HG03135 (cell line): ENCODE measurements at regions not wholly inside any gene's neighbourhood (a gene's known extent, or its start where the extent isn't known, plus 50 kb on each side); places are given as distances from the start of the nearest gene placed in this dataset.

Experiments used
- ATAC-seq: cut with Tn5 transposase; IDR thresholded peaks from one replicate; pipeline ENCODE4 v1.9.1; 2021; ENCODE audit warnings: mild to moderate bottlenecking, moderate library complexity; ENCODE audit not compliant: unreplicated experiment

GRCh38 chr15:95410757-95411156 is 919.7 kb upstream of the NR2F2 start:
- no peak for ATAC-seq

GRCh38 chr15:95416576-95416975 is 913.9 kb upstream of the NR2F2 start:
- no peak for ATAC-seq

DNA sequence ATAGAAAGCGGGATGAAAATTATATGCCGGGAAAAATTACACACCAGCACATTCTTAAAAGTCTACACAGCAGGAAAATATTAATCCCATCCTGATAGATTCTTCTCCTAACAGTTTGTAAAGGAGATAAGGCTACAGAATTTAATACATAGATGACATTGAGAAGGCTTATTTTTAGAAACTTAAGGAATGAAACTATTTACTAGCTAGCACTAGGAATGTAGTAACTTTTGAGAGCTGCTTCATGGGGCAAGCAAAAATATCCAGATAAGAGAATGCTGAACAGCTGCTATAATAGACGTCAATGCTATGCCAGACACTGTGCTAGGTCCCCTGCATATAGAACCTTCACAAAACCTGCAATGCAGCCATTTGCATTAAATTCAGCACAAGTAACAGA is 912.7 kb upstream of the NR2F2 start:
- no peak for ATAC-seq

- ATAC-seq: no peak
Observed at GRCh38 chr15:95422255-95422654, 908.2 kb upstream of the NR2F2 start.

DNA sequence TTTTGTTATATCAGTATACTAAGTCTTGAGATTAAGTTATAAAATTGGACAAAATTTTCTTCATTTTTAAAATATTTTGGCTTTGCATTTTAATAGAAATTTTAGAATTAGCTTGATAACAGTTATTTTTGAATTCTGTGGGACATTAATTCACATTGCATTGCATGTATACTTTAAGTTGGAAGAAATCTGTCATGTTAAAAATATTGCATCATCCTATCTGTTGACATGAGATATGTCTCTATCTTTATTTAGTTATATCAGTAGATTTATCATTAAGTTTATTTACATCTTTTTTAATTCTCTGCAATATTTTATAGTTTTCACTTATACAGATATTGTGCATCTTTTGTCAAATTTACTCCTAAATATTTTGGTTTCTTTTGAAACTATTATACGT is 904.6 kb upstream of the NR2F2 start:
- ATAC-seq: no peak

DNA sequence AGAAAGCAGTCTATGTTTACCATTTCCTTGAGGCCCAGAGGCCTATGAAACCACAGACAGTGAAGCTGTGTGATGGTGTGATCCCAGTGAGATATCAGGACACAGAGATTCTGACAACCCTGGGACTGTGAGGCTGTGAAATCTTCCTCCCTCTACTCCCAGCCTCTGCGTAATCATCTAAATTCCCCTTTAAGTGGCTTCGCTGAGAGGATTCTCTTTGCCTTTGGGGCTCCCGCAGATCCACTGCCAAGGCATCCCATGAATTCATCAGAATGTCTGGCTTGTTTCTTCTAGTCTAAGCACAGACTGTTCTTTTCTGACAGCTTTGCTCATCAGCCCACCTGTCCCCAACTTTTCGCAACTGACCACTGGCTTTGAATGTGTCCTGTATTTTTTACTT is 901.2 kb upstream of the NR2F2 start:
- ATAC-seq: no peak

- no peak for ATAC-seq
Observed at GRCh38 chr15:95431518-95431917, 899.0 kb upstream of the NR2F2 start.

DNA sequence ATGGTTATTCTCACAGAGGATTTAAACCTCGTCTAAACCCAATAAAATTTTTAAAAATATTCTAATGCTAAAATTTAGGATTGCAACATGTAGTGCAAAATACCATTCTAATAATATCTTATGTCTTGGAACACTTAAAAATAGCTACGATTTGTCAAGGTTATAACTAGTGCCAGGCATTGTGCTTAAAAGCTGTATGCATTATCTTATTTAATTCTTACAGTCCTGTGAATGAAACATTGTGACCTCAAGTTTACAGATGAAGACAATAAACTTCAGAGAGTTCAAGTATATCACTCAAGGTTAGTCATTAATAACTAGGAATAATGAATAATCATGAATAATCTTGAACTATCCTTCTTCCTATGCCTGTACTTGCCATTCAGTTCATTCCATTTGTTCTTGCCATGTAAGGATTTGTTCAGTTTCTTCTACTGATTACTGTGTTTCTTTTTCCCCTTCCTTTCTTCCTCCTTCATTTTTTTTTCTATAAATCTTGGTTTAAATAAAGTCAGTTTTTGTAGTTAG is 897.6 kb upstream of the NR2F2 start:
- no peak for ATAC-seq

DNA sequence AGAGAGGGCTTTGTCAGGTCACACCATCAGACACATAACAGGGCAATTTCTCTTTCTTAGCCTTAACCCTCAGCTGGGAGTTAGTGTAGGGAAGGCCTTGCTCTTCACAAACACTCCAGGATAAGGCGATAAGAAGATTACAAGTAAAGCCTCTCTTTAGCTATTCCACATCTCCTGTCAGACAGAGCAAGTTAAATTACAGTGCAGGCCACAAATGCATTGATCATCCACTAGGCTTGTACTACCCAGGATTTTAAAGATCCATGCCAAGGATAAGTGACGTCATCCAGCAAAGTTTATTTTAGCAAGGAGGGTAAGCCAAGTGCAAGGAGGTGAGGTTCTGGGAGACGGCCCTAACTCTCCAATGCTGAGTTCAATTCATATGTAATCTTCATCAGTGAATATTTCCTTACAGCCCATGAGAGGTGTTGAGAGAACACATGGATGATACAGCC is 890.6 kb upstream of the NR2F2 start:
- no peak for ATAC-seq

- ATAC-seq: no peak
Observed at GRCh38 chr15:95440712-95441111, 889.8 kb upstream of the NR2F2 start.

DNA sequence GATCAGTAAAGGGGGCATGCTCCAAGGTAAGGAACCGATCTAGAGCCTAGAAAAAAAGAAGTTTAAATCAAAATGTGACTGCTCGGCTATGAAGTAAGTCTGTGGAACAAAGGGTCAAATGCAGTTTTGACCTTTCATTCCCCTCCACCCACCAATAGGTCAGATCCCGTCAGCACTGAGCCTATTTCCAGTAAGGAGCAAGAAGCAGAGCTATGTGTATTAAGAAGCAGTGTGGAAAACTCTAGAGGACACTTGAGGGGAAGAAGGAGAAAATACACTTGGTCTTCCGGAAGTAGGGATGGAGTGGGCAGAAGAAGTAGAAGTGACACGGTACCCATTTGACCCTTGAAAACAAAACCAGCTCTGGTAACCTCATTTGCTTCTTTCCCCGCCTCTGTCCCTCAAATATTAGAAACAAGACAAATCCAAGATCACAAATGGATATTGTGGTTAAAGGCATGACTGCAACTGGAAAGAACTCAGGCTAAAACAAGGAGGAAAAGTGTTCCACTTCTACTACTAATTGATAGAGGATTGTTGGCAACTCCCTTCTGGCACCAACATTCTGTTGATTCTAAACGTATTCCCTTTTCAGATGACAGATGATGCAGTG is 888.3 kb upstream of the NR2F2 start:
- ATAC-seq: no peak

- no peak for ATAC-seq
Observed at GRCh38 chr15:95444860-95445259, 885.6 kb upstream of the NR2F2 start.

- ATAC-seq: no peak
Observed at GRCh38 chr15:95446854-95447253, 883.6 kb upstream of the NR2F2 start.

DNA sequence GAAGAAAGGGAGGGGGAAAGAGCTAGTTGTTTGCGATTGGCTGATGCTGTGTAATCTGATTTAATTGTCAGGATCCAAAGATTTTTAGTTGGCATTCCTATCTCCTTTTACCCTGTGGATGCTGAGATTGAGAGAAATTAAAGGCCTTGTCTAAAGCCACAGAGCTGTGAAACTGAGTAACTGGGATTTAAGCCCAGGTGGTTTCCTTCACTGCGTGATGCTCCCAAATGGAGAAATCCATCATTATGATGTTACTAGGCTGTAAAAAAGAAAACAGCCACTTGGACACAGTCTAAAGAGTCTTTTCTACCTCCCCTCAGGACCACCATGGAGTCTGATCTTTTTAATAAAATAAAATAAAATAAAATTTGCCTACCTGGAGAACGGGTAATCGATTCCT is 883.0 kb upstream of the NR2F2 start:
- no peak for ATAC-seq

- no peak for ATAC-seq
Observed at GRCh38 chr15:95448531-95449229, 881.8 kb upstream of the NR2F2 start.

- no peak for ATAC-seq
Observed at GRCh38 chr15:95449230-95449628, 881.3 kb upstream of the NR2F2 start.

DNA sequence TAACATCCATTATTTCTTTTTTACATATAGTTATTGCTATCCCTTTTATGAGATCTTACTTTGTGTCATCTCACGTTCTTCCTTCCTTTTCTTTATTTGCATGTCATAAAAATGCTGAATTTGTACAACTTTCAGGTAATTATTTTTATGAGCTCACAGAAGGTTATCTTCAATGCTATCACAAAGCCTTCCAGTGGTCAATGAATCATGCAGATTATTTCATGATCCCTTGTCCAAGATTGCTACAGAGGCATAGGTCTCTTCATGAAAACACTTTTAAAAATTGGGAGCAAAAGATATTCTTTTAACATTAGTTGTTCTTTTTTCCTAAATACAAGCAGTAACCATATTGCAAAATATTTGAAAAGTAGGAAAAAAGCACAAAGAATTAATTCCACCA is 880.1 kb upstream of the NR2F2 start:
- no peak for ATAC-seq

- no peak for ATAC-seq
Observed at GRCh38 chr15:95451938-95452337, 878.6 kb upstream of the NR2F2 start.

- no peak for ATAC-seq
Observed at GRCh38 chr15:95454403-95455262, 875.9 kb upstream of the NR2F2 start.

- ATAC-seq: no peak
Observed at GRCh38 chr15:95457520-95457919, 873.0 kb upstream of the NR2F2 start.

- ATAC-seq: no peak
Observed at GRCh38 chr15:95458721-95459120, 871.8 kb upstream of the NR2F2 start.

DNA sequence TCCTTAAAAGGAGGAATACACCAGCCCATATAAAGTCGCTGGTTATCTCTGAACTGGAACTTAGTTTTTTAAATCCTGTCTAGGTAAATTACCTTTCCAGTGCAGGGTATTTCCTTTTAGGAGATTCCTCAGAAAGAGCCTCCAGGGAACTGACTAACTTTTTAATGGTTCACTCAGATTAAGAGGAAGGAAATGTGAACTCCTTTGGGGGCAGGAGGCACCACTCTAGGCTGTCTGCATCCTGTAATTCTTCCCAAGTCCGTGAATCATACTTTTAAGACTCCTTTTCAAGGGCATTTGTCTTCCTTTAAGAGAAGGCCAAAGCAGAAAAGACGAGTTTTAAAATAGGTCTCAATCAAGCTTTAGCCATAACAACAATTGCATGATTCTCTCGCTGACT is 871.2 kb upstream of the NR2F2 start:
- no peak for ATAC-seq
